ENCODE measurements at regions not wholly inside any gene's neighbourhood (a gene's known extent, or its start where the extent isn't known, plus 50 kb on each side); places are given as distances from the start of the nearest gene placed in this dataset.

- no peaks in the 10 kb centered on the region for H3K9me1 ChIP-seq (ENCODE audit: insufficient read depth, low read length)
- ChIA-PET CTCF (no interaction called here), POLR2A (ENCODE audit: unreplicated experiment) (no interaction called here)
- TF ChIP-seq NFE2L2 (IDR thresholded peaks at IDR 0.05; ENCODE audit: low read depth, low read length) = no peak
- TF ChIP-seq USF2 (IDR thresholded peaks at IDR 0.05; ENCODE audit: low read depth, low read length) = no peak
- TF ChIP-seq MAFK (IDR thresholded peaks at IDR 0.05; ENCODE audit: low read depth, low read length) = no peak
- TF ChIP-seq MAZ (IDR thresholded peaks at IDR 0.05; ENCODE audit: borderline replicate concordance, low read depth, low read length) = no peak
- TF ChIP-seq SMC3 (IDR thresholded peaks at IDR 0.05; ENCODE audit: low read depth, low read length) = no peak
- no peak for TF ChIP-seq CEBPB (IDR thresholded peaks at IDR 0.05; ENCODE audit: low read depth, low read length)
- TF ChIP-seq POLR2A (IDR thresholded peaks at IDR 0.05; ENCODE audit: low read depth, low read length) = no peak
- TF ChIP-seq FOS (IDR thresholded peaks at IDR 0.05; ENCODE audit: low read depth, low read length) = no peak
- TF ChIP-seq RAD21 (IDR thresholded peaks at IDR 0.05; ENCODE audit: low read length) = no peak
- no peak for TF ChIP-seq MXI1 (IDR thresholded peaks at IDR 0.05; ENCODE audit: borderline replicate concordance, low read depth, low read length)
- TF ChIP-seq BHLHE40 (IDR thresholded peaks at IDR 0.05; ENCODE audit: low read depth, low read length) = no peak
- no peak for TF ChIP-seq ELK1 (IDR thresholded peaks at IDR 0.05; ENCODE audit: borderline replicate concordance, low read depth, low read length)
- no peak for TF ChIP-seq RFX5 (IDR thresholded peaks at IDR 0.05; ENCODE audit: low read depth, low read length)
- no peak for TF ChIP-seq RCOR1 (IDR thresholded peaks at IDR 0.05; ENCODE audit: insufficient replicate concordance, low read length)
- no peak for TF ChIP-seq CTCF (conservative IDR thresholded peaks at IDR 0.05; ENCODE audit: low read depth, low read length)
- TF ChIP-seq CHD1 (IDR thresholded peaks at IDR 0.05; ENCODE audit: low read depth, low read length) = no peak
- H3K14ac ChIP-seq (replicated peaks; ENCODE audit: low read depth, low read length) = no peak overlapping the region
- no peak overlapping the region for H3K23ac ChIP-seq (ENCODE audit: low read depth, low read length)
- DNase-seq (no peak), ATAC-seq (ENCODE audit: low read depth) (no peak)
- H2BK15ac ChIP-seq (ENCODE audit: low read depth, low read length) = no peak overlapping the region
- no peak overlapping the region for H2BK20ac ChIP-seq (ENCODE audit: low read depth, low read length)
- no peaks in the 10 kb centered on the region for H4K20me1 ChIP-seq (ENCODE audit: insufficient read depth, low read length)
- no peaks in the 10 kb centered on the region for H3K36me3 ChIP-seq (ENCODE audit: control insufficient read depth, insufficient read depth, low read length)
- no peak overlapping the region for H4K8ac ChIP-seq (ENCODE audit: low read depth in 2 of 2, low read length in 2 of 2)
- WGBS, 2 experiments (ENCODE audit: extremely low coverage in 2 of 2, insufficient read length in 1 of 2) = 91% methylated on average over 3 of the region's 9 CpGs; no CpG with 5 or more reads in 1 of the 2 experiments
- no peak overlapping the region for H3K27ac ChIP-seq (ENCODE audit: insufficient read depth, low read length)
- H2AFZ ChIP-seq (replicated peaks; ENCODE audit: low read length, poor library complexity) = no peak overlapping the region
- no peak overlapping the region for H4K5ac ChIP-seq (ENCODE audit: low read depth, low read length)
- H3K4me2 ChIP-seq (ENCODE audit: low read depth, low read length) = no peak overlapping the region
- H3K4me1 ChIP-seq (ENCODE audit: control insufficient read depth, insufficient read depth, low read length) = no peaks in the 10 kb centered on the region
- no peak overlapping the region for H2BK120ac ChIP-seq (ENCODE audit: low read depth, low read length)
- no peak overlapping the region for H4K91ac ChIP-seq (ENCODE audit: insufficient read depth, low read depth, low read length)
- no peak overlapping the region for H2AK5ac ChIP-seq (ENCODE audit: low read depth, low read length)
- H2BK5ac ChIP-seq (ENCODE audit: low read depth, low read length, poor library complexity, severe bottlenecking) = no peak overlapping the region
- intact Hi-C loops (cut with micrococcal nuclease) (no loop called here), in situ Hi-C loops (cut with MboI; ENCODE audit: low sequenced_read_pairs) (no loop called here), dilution Hi-C loops (cut with HindIII; ENCODE audit: low sequenced_read_pairs, unreplicated experiment) (no loop called here)
- H3K56ac ChIP-seq (ENCODE audit: extremely low read depth, insufficient read depth, low read length) = no peak overlapping the region
- no peak overlapping the region for H3K18ac ChIP-seq (ENCODE audit: low read depth, low read length)
- BruUV-seq (replicated peaks) = no TSS peak
- no peaks in the 10 kb centered on the region for H3K27me3 ChIP-seq (ENCODE audit: control insufficient read depth, insufficient read depth, low read length)
- no peak overlapping the region for H3K4ac ChIP-seq (ENCODE audit: low read depth, low read length)
- H3K4me3 ChIP-seq (ENCODE audit: insufficient read depth, low read depth, low read length) = no peak overlapping the region
- H2AK9ac ChIP-seq (replicated peaks; ENCODE audit: low read depth, low read length, poor library complexity) = no peak overlapping the region
- H3K79me1 ChIP-seq (ENCODE audit: low read depth in 1 of 2, low read length in 2 of 2) = no peaks in the 10 kb centered on the region
- no peak overlapping the region for H3K9ac ChIP-seq (ENCODE audit: low read depth, low read length)
- peaks cover 26% of the 10 kb centered on the region for H3K9me3 ChIP-seq (ENCODE audit: control insufficient read depth, insufficient read depth, low read length)
These were observed 426.5 kb upstream of the FRG1 start for GRCh38 chr4:189514209-189514608.

Measured in IMR-90 (cell line).